Cardiac septum (tissue), 1 donor: ENCODE measurements at regions not wholly inside any gene's neighbourhood (a gene's known extent, or its start where the extent isn't known, plus 50 kb on each side); places are given as distances from the start of the nearest gene placed in this dataset.

Source experiments
- DNase-seq: peaks from one replicate; pipeline ENCODE4 v3.0.0-alpha.2; 2020; ENCODE audit warnings: low spot score
- intact Hi-C: fragments of 100-400 bp; cut with DNase I; formaldehyde crosslinking; loops from one replicate; pipeline ENCODE4 v1.14.0; 2022
- donor health status: DM: no; HTN: no; CAD: no.

GRCh38 chr11:130774703-130775102 is 141.6 kb downstream of the SNX19 start:
- intact Hi-C loops = no loop called here
- no peak for DNase-seq

- intact Hi-C loops = no loop called here
- no peak for DNase-seq
These were observed 140.8 kb downstream of the SNX19 start for GRCh38 chr11:130775306-130776060.

GRCh38 chr11:130776061-130776419 is 140.2 kb downstream of the SNX19 start:
- intact Hi-C loops = no loop called here

GRCh38 chr11:130778026-130778425 is 138.3 kb downstream of the SNX19 start:
- DNase-seq = no peak
- intact Hi-C loops = no loop called here

More at GRCh38 chr11:130776061-130776419, 140.2 kb downstream of the SNX19 start:
- no peak for DNase-seq

GRCh38 chr11:130778705-130779104 is 137.6 kb downstream of the SNX19 start:
- intact Hi-C loops = no loop called here
- no peak for DNase-seq

- no peak for DNase-seq
- intact Hi-C loops = no loop called here
These were observed 137.0 kb downstream of the SNX19 start for GRCh38 chr11:130779267-130779666.

GRCh38 chr11:130779943-130780342 is 136.3 kb downstream of the SNX19 start:
- no peak for DNase-seq
- intact Hi-C loops = no loop called here

GRCh38 chr11:130780437-130780836 is 135.8 kb downstream of the SNX19 start:
- DNase-seq = no peak
- intact Hi-C loops = no loop called here

- DNase-seq = no peak
- intact Hi-C loops = no loop called here
These were observed 134.3 kb downstream of the SNX19 start for GRCh38 chr11:130781931-130782330.

- DNase-seq = no peak
- intact Hi-C loops = no loop called here
These were observed 133.7 kb downstream of the SNX19 start for GRCh38 chr11:130782361-130783222.

- no peak for DNase-seq
- intact Hi-C loops = no loop called here
These were observed 133.0 kb downstream of the SNX19 start for GRCh38 chr11:130783323-130783722.

GRCh38 chr11:130785380-130786116 is 130.7 kb downstream of the SNX19 start:
- intact Hi-C loops = no loop called here
- DNase-seq = no peak

- intact Hi-C loops = no loop called here
- no peak for DNase-seq
These were observed 129.7 kb downstream of the SNX19 start for GRCh38 chr11:130786586-130786985.

- DNase-seq = no peak
- intact Hi-C loops = no loop called here
These were observed 129.1 kb downstream of the SNX19 start for GRCh38 chr11:130787092-130787616.

GRCh38 chr11:130787973-130788570 is 128.2 kb downstream of the SNX19 start:
- no peak for DNase-seq
- intact Hi-C loops = no loop called here

- intact Hi-C loops = no loop called here
- no peak for DNase-seq
These were observed 127.1 kb downstream of the SNX19 start for GRCh38 chr11:130789056-130789640.

- intact Hi-C loops = no loop called here
- DNase-seq = no peak
These were observed 125.6 kb downstream of the SNX19 start for GRCh38 chr11:130790689-130791088.

- no peak for DNase-seq
- intact Hi-C loops = no loop called here
These were observed 123.5 kb downstream of the SNX19 start for GRCh38 chr11:130792772-130793171.

GRCh38 chr11:130796828-130797227 is 119.5 kb downstream of the SNX19 start:
- DNase-seq = no peak
- intact Hi-C loops = no loop called here
